K562 (cell line): ENCODE measurements at regions not wholly inside any gene's neighbourhood (a gene's known extent, or its start where the extent isn't known, plus 50 kb on each side); places are given as distances from the start of the nearest gene placed in this dataset.

Experiments
- CHD4 ChIP-seq: fragments of 200-600 bp; sonication (generic); IDR thresholded peaks from 3 replicates; pipeline ENCODE4 v1.6.1; 2012; ENCODE audit warnings: low read depth, mild to moderate bottlenecking, mixed read lengths, low read length, inconsistent platforms; ENCODE audit not compliant: insufficient read depth, insufficient replicate concordance, poor library complexity, severe bottlenecking
- CTCF ChIP-seq, 3 experiments: IDR thresholded peaks in 2 of 3; conservative IDR thresholded peaks in 1 of 3; 2 replicates each; pipeline ENCODE4 v1.5.1; 2011 to 2012; ENCODE audit warnings: low read length in 3 of 3, mild to moderate bottlenecking in 3 of 3, control low read depth in 2 of 3, improper control_type of control experiment in 1 of 3, inconsistent platforms in 1 of 3, low read depth in 1 of 3, mixed read lengths in 1 of 3, moderate library complexity in 1 of 3; ENCODE audit not compliant: insufficient read depth in 2 of 3
- KDM1A ChIP-seq, 2 experiments: fragments of 450-650 bp; IDR thresholded peaks; 2 replicates each; pipeline ENCODE4 v1.6.1; 2016; ENCODE audit warnings: mild to moderate bottlenecking in 2 of 2
- POLR2A ChIP-seq: fragments of 450-650 bp; conservative IDR thresholded peaks from 2 replicates; pipeline ENCODE4 v1.6.1; 2016
- TCF7 ChIP-seq: sonication (generic); IDR thresholded peaks from 2 replicates; pipeline ENCODE4 v1.6.1; 2016; ENCODE audit warnings: antibody characterized with exemption, borderline replicate concordance

- TF ChIP-seq CHD4 (no peak), TCF7 (no peak), POLR2A (no peak), KDM1A (IDR thresholded peaks at IDR 0.05) (no peak), CTCF (IDR thresholded peaks at IDR 0.05 in 2 of 3, conservative IDR thresholded peaks at IDR 0.05 in 1 of 3; ENCODE audit: insufficient read depth in 2 of 3, low read depth in 1 of 3, low read length in 3 of 3) (no peak)
These were observed 305.4 kb downstream of the MTX2 start for GRCh38 chr2:176574484-176575236.
